Endothelial cell of umbilical vein (primary cell): ENCODE measurements at regions not wholly inside any gene's neighbourhood (a gene's known extent, or its start where the extent isn't known, plus 50 kb on each side); places are given as distances from the start of the nearest gene placed in this dataset.
"Not testable (repeated sequence)": the region's sequence is repeated elsewhere in the genome, so short reads cannot be mapped to it uniquely, and the experiment has no call there.

ENCODE experiments used
- BruUV-seq: library from RNA; stranded (reverse); fragments of 400-500 nt; replicated peaks from 2 replicates; lab custom pipeline; 2021; lab: Mats Ljungman, UMichigan
- CTCF ChIA-PET: fragments of 300-600, 350-600 bp; sonication (Branson Sonifier 250); formaldehyde crosslinking; loops from one replicate; lab custom pipeline; 2021; ENCODE audit warnings: antibody characterized with exemption, inconsistent platforms; lab: Charles Lee
- POLR2A ChIA-PET: fragments of 300-600, 350-600 bp; sonication (Branson Sonifier 250); formaldehyde crosslinking; loops from one replicate; lab custom pipeline; 2021; ENCODE audit warnings: antibody characterized with exemption, inconsistent platforms; lab: Charles Lee
- DNase-seq: peaks from one replicate; pipeline ENCODE4 v3.0.0-alpha.2; 2011; ENCODE audit warnings: low read depth, low spot score
- FAIRE-seq: peaks from 2 replicates; lab custom pipeline; 2011; peaks lifted over from hg19 to GRCh38; lab: Jason Lieb, UNC
- H2AFZ ChIP-seq: 2 replicates; pipeline ENCODE4 v1.6.0; 2012; ENCODE audit warnings: low read depth, low read length, control low read depth, inconsistent platforms
- H3K27ac ChIP-seq: 2 replicates; pipeline ENCODE4 v1.5.1; 2011; ENCODE audit warnings: low read depth, mild to moderate bottlenecking, control low read depth, low read length, moderate library complexity; ENCODE audit not compliant: insufficient read depth
- H3K27me3 ChIP-seq, 2 experiments: 2 replicates each; pipeline versions ENCODE4 v1.6.0 to v1.6.1; 2011; ENCODE audit warnings: low read length in 2 of 2, mixed read lengths in 1 of 2; ENCODE audit not compliant: control insufficient read depth in 2 of 2, insufficient read depth in 2 of 2
- H3K36me3 ChIP-seq, 2 experiments: 2 replicates in 1 of 2; 3 replicates in 1 of 2; pipeline ENCODE4 v1.5.1; 2011; ENCODE audit warnings: low read length in 2 of 2, mild to moderate bottlenecking in 1 of 2, moderate library complexity in 1 of 2; ENCODE audit not compliant: control insufficient read depth in 2 of 2, insufficient read depth in 2 of 2; ENCODE audit errors: extremely low read depth in 1 of 2
- H3K4me1 ChIP-seq: 3 replicates; pipeline ENCODE4 v1.5.1; 2011; ENCODE audit warnings: mild to moderate bottlenecking, low read length; ENCODE audit not compliant: control insufficient read depth, insufficient read depth; ENCODE audit errors: extremely low read depth
- H3K4me2 ChIP-seq: 2 replicates; pipeline ENCODE4 v1.6.1; 2011; ENCODE audit warnings: low read length, control low read depth, mixed read lengths; ENCODE audit not compliant: insufficient read depth
- H3K4me3 ChIP-seq, 3 experiments: fragments of 200-600 bp in 1 of 3; sonication (generic), shearing (Covaris generic) in 1 of 3; replicated peaks in 1 of 3; 2 replicates each; pipeline ENCODE4 v1.5.1; 2011 to 2016; ENCODE audit warnings: control low read depth in 3 of 3, low read length in 3 of 3, mild to moderate bottlenecking in 2 of 3, inconsistent platforms in 1 of 3, low read depth in 1 of 3, moderate library complexity in 1 of 3; ENCODE audit not compliant: insufficient read depth in 1 of 3
- H3K79me2 ChIP-seq: 2 replicates; pipeline ENCODE4 v1.6.0; 2012; ENCODE audit warnings: low read length, inconsistent platforms; ENCODE audit not compliant: control insufficient read depth, insufficient read depth
- H3K9ac ChIP-seq: replicated peaks from 2 replicates; pipeline ENCODE3; 2011; ENCODE audit warnings: low read length, control low read depth; ENCODE audit not compliant: insufficient read depth; ENCODE audit errors: extremely low read depth
- H3K9me1 ChIP-seq: replicated peaks from 3 replicates; pipeline ENCODE4 v1.6.0; 2011; ENCODE audit warnings: mild to moderate bottlenecking, low read length; ENCODE audit not compliant: control insufficient read depth, insufficient read depth; ENCODE audit errors: extremely low read depth
- H3K9me3 ChIP-seq: replicated peaks from 2 replicates; pipeline ENCODE4 v1.5.1; 2012; ENCODE audit warnings: low read length, inconsistent platforms; ENCODE audit not compliant: control insufficient read depth, insufficient read depth
- H4K20me1 ChIP-seq: replicated peaks from 2 replicates; pipeline ENCODE3; 2011; ENCODE audit warnings: mild to moderate bottlenecking, low read length; ENCODE audit not compliant: control insufficient read depth, insufficient read depth; ENCODE audit errors: extremely low read depth
- EZH2 ChIP-seq: IDR thresholded peaks from 2 replicates; pipeline ENCODE4 v1.6.1; 2012; ENCODE audit warnings: borderline replicate concordance, low read depth, mild to moderate bottlenecking, moderate library complexity, low read length, inconsistent platforms; ENCODE audit not compliant: severe bottlenecking
- FOS ChIP-seq: IDR thresholded peaks from 2 replicates; pipeline ENCODE4 v1.6.1; 2011; ENCODE audit warnings: mild to moderate bottlenecking, low read length, moderate library complexity, borderline replicate concordance; ENCODE audit not compliant: insufficient read depth
- GATA2 ChIP-seq: IDR thresholded peaks from 2 replicates; pipeline ENCODE4 v1.7.0; 2011; ENCODE audit warnings: low read depth, mild to moderate bottlenecking, moderate library complexity, mixed read lengths, low read length; ENCODE audit not compliant: insufficient read length, insufficient read depth
- JUN ChIP-seq: IDR thresholded peaks from 2 replicates; pipeline ENCODE4 v1.6.1; 2011; ENCODE audit warnings: borderline replicate concordance, low read depth; ENCODE audit not compliant: insufficient read length, insufficient read depth
- MYC ChIP-seq: IDR thresholded peaks from one replicate; pipeline ENCODE4 v1.6.1; 2011; ENCODE audit warnings: mild to moderate bottlenecking, low read depth, low read length
- POLR2A ChIP-seq: IDR thresholded peaks from 2 replicates; pipeline ENCODE4 v1.6.1; 2012; ENCODE audit warnings: low read depth, mild to moderate bottlenecking, control low read depth, low read length
- POLR2AphosphoS5 ChIP-seq: IDR thresholded peaks from 2 replicates; pipeline ENCODE4 v1.6.1; 2012; ENCODE audit warnings: low read depth, mild to moderate bottlenecking, control low read depth, low read length, moderate library complexity; ENCODE audit not compliant: insufficient read depth
- dilution Hi-C: fragments of 300-500 bp; cut with MboI; formaldehyde crosslinking; loops from one replicate; pipeline ENCODE4 v1.15.0; 2019; ENCODE audit warnings: low sequenced_read_pairs; ENCODE audit not compliant: extremely low pct_ligation_motif_present
- intact Hi-C: fragments of 100-400 bp; cut with micrococcal nuclease; formaldehyde crosslinking; loops from one replicate; pipeline ENCODE4 v1.10.0; 2022
- TF ChIP-seq, protein P1 (sequence below), 2 donors: IDR thresholded peaks; 1 replicate in 1 of 2; 2 replicates in 1 of 2; pipeline ENCODE4 v1.5.1; 2011; ENCODE audit warnings: low read length in 2 of 2, mild to moderate bottlenecking in 2 of 2, moderate library complexity in 2 of 2, control low read depth in 1 of 2, inconsistent platforms in 1 of 2, low read depth in 1 of 2; ENCODE audit not compliant: insufficient read depth in 1 of 2; ENCODE audit errors: extremely low read depth in 1 of 2
- TF ChIP-seq, protein P2 (sequence below): IDR thresholded peaks from 2 replicates; pipeline ENCODE4 v1.6.1; 2011; ENCODE audit not compliant: insufficient read depth, insufficient read length

DNA sequence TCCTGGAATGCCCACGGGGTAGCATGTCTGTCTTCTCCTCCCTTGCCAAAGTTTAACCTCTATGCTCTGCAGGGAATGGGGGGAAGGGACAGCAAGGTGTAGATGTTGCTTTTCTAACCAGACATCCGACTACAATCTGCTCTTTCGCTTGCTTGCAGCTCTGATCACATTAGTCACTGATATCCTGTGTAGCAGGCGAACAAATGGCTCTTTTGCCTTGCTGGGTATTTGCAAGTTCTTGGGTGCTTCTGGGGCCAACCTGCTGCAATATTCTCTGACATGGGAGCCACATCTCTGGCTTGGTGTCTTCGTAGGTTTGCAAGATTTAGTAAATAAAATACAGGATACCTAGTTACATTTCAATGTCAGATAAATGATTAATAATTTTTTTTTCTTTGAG lies 190.0 kb downstream of the ASB1 start:
- H3K4me1 ChIP-seq, result no peaks in the 10 kb centered on the region
- H4K20me1 ChIP-seq, result no peaks in the 10 kb centered on the region
- FAIRE-seq (no peak), DNase-seq (no peak)
- no peak overlapping the region for H3K4me3 ChIP-seq
- no peaks in the 10 kb centered on the region for H3K79me2 ChIP-seq
- H3K4me2 ChIP-seq, result no peak overlapping the region
- POLR2A ChIA-PET, result no interaction called here
- no peaks in the 10 kb centered on the region for H3K9me3 ChIP-seq
- dilution Hi-C loops, result no loop called here
- BruUV-seq, result no TSS peak
- no peak overlapping the region for H3K27ac ChIP-seq
- H3K36me3 ChIP-seq, result no peaks in the 10 kb centered on the region
- CTCF ChIA-PET, result interaction anchor here (1.6 kb wide), 1 partner anchor 104 kb away, joined by 4 read pairs; no protein-coding TSS in a partner anchor
- intact Hi-C loops, result no loop called here
- H2AFZ ChIP-seq, result no peak overlapping the region
- TF ChIP-seq GATA2, result no peak
- TF ChIP-seq FOS, result no peak
- no peak for TF ChIP-seq POLR2A
- TF ChIP-seq, protein P1, sequence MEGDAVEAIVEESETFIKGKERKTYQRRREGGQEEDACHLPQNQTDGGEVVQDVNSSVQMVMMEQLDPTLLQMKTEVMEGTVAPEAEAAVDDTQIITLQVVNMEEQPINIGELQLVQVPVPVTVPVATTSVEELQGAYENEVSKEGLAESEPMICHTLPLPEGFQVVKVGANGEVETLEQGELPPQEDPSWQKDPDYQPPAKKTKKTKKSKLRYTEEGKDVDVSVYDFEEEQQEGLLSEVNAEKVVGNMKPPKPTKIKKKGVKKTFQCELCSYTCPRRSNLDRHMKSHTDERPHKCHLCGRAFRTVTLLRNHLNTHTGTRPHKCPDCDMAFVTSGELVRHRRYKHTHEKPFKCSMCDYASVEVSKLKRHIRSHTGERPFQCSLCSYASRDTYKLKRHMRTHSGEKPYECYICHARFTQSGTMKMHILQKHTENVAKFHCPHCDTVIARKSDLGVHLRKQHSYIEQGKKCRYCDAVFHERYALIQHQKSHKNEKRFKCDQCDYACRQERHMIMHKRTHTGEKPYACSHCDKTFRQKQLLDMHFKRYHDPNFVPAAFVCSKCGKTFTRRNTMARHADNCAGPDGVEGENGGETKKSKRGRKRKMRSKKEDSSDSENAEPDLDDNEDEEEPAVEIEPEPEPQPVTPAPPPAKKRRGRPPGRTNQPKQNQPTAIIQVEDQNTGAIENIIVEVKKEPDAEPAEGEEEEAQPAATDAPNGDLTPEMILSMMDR (IDR thresholded peaks at IDR 0.05; ENCODE audit: extremely low read depth in 1 of 2, insufficient read depth in 1 of 2, low read depth in 1 of 2, low read length in 2 of 2), result no peak
- TF ChIP-seq, protein P2, sequence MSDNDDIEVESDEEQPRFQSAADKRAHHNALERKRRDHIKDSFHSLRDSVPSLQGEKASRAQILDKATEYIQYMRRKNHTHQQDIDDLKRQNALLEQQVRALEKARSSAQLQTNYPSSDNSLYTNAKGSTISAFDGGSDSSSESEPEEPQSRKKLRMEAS, result no peak
- no peak for TF ChIP-seq MYC
- no peak for TF ChIP-seq JUN
- no peak for TF ChIP-seq EZH2
- TF ChIP-seq POLR2AphosphoS5, result no peak
- no peak overlapping the region for H3K9ac ChIP-seq
- H3K9me1 ChIP-seq, result no peaks in the 10 kb centered on the region
- peaks cover 0 to 2% of the 10 kb centered on the region in 2 experiments for H3K27me3 ChIP-seq

DNA sequence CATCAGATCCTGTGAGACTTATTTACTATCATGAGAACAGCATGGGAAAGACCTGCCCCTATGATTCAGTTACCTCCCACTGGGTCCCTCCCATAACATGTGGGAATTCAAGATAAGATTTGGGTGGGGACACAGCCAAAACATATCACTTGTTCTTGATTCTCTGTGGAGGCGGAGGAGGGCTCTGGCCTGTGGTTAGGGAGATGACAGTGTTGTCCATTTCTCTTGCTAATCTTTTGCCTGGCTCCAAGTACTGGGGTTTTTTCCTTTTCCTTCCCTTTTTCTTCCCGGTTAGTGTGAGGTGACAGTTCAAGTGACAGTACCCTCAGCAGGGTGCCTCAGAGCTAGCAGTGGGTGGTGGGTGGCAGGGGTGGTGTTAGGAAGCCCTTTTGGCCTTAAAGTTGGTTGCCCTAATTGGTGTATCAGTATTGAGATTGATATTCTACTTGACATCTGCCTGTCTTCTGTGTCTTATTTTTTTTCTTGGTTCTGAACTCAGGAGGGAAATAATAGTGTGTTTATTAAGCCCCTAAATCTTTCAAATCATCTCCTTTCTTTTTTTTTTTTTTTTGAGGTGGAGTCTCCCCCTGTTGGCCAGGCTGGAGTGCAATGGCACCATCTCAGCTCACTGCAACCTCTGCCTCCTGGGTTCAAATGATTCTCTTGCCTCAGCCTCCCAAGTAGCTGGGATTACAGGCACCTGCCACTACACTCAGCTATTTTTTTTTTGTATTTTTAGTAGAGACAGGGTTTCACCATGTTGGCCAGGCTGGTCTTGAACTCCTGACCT lies 192.0 kb downstream of the ASB1 start:
- H3K36me3 ChIP-seq, DNase-seq, H3K9me1 ChIP-seq, H3K4me1 ChIP-seq, H3K9ac ChIP-seq, H3K4me3 ChIP-seq, H3K27me3 ChIP-seq, H3K4me2 ChIP-seq, H3K27ac ChIP-seq, dilution Hi-C loops, H3K79me2 ChIP-seq, BruUV-seq, POLR2A ChIA-PET, FAIRE-seq, H4K20me1 ChIP-seq, H2AFZ ChIP-seq, H3K9me3 ChIP-seq: not testable (repeated sequence)
- intact Hi-C loops, result loop anchor here (1.0 kb wide), 1 partner anchor 105 kb away; no protein-coding TSS in a partner anchor
- CTCF ChIA-PET, result interaction anchor here (0.9 to 3.0 kb wide), 7 partner anchors 28 to 261 kb away, joined by 3 to 29 read pairs (median 5); no protein-coding TSS in a partner anchor
